GM19240 (cell line): ENCODE measurements at regions not wholly inside any gene's neighbourhood (a gene's known extent, or its start where the extent isn't known, plus 50 kb on each side); places are given as distances from the start of the nearest gene placed in this dataset.
"Not testable (repeated sequence)": the region's sequence is repeated elsewhere in the genome, so short reads cannot be mapped to it uniquely, and the experiment has no call there.

ENCODE experiments used
- DNase-seq: peaks from one replicate; pipeline ENCODE4 v3.0.0; 2011; ENCODE audit warnings: low spot score; ENCODE audit not compliant: insufficient read length

- DNase-seq, result no peak
Measured at GRCh38 chr5:98193921-98194760, 579.3 kb upstream of the RGMB start.

- DNase-seq, result no peak
Measured at GRCh38 chr5:98200726-98201541, 572.5 kb upstream of the RGMB start.

DNA sequence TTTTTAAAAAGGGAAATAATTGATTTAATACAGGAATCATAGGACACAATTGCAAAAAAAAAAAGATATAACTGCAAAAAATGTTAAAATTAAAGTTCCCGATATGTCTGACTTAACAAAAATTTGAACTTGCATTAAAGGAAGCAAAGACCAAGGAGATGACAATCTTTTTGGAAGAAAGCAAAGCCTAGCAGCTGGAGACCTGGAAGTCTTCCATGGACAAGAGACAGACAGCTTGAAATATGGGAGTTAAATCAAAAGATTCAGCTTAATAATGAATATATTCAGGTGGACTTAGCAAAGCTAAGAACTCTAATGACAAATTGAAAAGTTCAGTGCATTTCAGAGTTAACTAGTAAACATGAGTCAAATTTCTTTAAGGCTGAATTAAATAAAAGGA is 568.7 kb upstream of the RGMB start:
- DNase-seq, result no peak

DNA sequence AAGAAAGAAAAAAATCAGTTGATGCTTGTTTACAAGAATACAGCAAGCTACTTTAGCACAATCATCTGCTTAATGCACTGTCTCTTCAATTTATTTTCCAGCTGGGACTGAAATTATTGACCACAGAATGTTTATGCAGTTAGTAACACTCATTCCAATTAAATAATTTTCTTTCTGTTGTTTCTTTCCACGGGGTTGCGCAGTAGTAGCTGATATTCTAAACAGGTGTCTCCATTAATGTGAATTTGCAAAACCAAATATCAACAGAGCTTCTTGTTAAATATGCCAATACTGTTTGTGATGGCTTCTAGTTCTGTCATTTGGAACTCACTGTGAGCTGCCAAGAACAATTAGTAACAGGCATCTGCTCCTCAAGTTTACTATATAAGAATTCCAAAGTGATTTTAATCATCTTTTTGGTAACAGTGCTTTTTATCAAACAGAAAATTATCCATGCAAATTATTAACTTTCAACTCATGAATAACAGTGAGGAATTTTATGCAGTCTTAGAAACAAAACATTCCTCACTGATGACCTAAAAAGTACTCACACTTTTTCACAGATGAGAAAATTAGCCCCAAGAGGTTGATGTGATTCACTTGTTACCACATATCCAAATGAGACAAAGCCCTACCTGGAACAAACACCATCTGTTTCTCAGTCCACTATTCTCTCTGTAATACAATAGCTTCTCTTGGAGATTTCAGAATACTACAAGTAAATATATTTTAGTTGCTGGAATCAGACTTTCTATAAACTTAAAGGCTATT is 567.6 kb upstream of the RGMB start:
- DNase-seq, result no peak

- DNase-seq, result no peak
Measured at GRCh38 chr5:98206566-98206965, 566.9 kb upstream of the RGMB start.

DNA sequence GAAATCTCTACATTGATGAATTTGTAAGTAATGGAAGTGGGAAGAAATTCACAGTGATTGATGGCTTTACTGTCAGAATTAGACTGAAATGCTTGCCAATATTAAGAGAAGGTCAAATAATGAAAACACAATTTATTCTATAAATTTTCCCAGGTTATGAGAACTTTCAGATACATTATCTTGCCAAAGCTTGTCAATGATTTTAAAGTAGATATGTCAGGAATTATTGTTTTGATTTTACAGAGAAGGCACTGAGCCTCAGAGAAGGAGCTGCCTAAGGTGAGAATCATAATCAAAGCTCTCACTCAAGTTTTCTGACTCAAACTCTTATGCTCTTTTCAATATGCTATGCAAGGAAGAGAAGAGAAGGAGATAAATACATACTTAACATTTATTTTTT is 564.0 kb upstream of the RGMB start:
- DNase-seq, result no peak

- DNase-seq, result no peak
Measured at GRCh38 chr5:98214240-98215051, 559.0 kb upstream of the RGMB start.

GRCh38 chr5:98217138-98217537 is 556.3 kb upstream of the RGMB start:
- DNase-seq, result no peak

- DNase-seq, result no peak
Measured at GRCh38 chr5:98218838-98219237, 554.6 kb upstream of the RGMB start.

- no peak for DNase-seq
Measured at GRCh38 chr5:98227489-98227888, 546.0 kb upstream of the RGMB start.

- DNase-seq, result no peak
Measured at GRCh38 chr5:98231089-98231488, 542.4 kb upstream of the RGMB start.

GRCh38 chr5:98237794-98238193 is 535.7 kb upstream of the RGMB start:
- not testable (repeated sequence) for DNase-seq

GRCh38 chr5:98243972-98244371 is 529.5 kb upstream of the RGMB start:
- no peak for DNase-seq

DNA sequence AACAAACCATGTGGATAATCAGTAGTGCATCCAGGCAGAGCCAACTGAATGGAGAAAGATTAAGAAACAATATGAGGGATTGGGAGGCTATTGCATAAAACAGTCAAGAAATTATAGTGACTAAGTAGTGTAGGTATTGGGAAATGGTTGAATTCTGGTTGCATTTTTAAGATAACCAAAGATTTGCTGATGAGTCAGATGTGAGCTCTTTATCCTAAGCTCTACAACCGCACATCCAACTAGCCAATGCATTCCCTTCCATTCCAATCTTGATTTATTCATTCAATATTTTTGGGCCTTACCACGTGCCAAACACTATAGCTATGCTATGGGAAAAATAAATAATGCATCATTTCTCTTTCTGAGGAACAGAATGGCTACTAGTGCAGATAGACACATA is 524.5 kb upstream of the RGMB start:
- DNase-seq, result no peak

DNA sequence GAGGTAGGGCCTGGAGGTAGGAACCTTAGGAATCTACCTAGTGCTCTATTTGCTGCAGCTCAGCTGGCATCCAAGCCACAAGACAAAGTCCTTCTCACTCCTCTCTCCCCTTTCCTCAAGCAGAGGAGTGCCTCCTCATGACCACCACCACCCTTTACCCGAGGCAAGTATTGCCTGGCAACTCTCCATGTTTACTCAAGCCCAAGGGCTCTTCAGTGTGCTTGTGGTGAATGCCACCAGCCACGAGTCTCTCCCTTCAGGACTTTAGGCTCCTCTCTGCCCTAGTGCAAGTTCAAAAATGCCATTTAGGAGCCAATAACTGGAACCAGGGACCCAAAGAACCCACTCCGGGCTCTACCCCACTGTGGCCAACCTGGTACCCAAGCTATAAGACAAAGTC is 514.5 kb upstream of the RGMB start:
- DNase-seq, result no peak

- no peak for DNase-seq
Measured at GRCh38 chr5:98259595-98259994, 513.9 kb upstream of the RGMB start.

DNA sequence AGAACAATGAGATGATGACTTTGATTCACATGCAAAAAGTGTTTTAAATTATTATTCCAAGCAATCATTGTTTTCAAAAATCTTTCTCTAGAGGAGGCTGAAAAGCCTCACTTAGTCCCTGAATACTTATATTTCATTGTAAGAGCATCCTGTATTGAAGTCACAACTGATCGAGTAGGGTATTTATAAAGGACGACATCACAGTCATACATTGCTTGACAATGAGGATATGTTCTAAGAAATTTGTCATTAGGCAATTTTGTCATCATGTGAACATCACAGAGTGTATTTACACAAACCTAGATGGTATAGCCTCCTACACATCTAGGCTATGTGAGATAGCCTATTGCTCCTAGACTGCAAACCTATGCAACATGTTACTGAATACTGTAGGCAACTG is 510.4 kb upstream of the RGMB start:
- DNase-seq, result no peak

- DNase-seq, result no peak
Measured at GRCh38 chr5:98268162-98268860, 505.2 kb upstream of the RGMB start.

- no peak for DNase-seq
Measured at GRCh38 chr5:98275980-98276379, 497.5 kb upstream of the RGMB start.

GRCh38 chr5:98282521-98282920 is 490.9 kb upstream of the RGMB start:
- DNase-seq, result no peak
